Tibial nerve (tissue), 4 donors: ENCODE measurements at regions not wholly inside any gene's neighbourhood (a gene's known extent, or its start where the extent isn't known, plus 50 kb on each side); places are given as distances from the start of the nearest gene placed in this dataset.

ENCODE experiments used
- DNase-seq, 2 donors: peaks; one replicate each; pipeline ENCODE4 v3.0.0-alpha.2; 2019; ENCODE audit warnings: low spot score in 2 of 2
- H3K27ac ChIP-seq, 4 donors: fragments of 200-600 bp; sonication (generic) in 3 of 4; one replicate each; pipeline ENCODE4 v1.5.1; 2017 to 2019; ENCODE audit warnings: mild to moderate bottlenecking in 1 of 4
- H3K27me3 ChIP-seq, 2 donors: fragments of 200-600 bp; sonication (generic) in 1 of 2; one replicate each; pipeline versions ENCODE4 v1.5.1 to v1.6.0; 2017 to 2019
- H3K36me3 ChIP-seq, 3 donors: fragments of 200-600 bp; sonication (generic); one replicate each; pipeline ENCODE4 v1.5.1; 2018 to 2019
- H3K4me1 ChIP-seq, 4 donors: fragments of 200-600 bp; sonication (generic) in 3 of 4; one replicate each; pipeline ENCODE4 v1.5.1; 2017 to 2019
- H3K4me3 ChIP-seq, 4 donors: fragments of 200-600 bp; sonication (generic) in 3 of 4; one replicate each; pipeline ENCODE4 v1.5.1; 2017 to 2019; ENCODE audit warnings: mild to moderate bottlenecking in 1 of 4, moderate library complexity in 1 of 4
- H3K9me3 ChIP-seq, 4 donors: fragments of 200-600 bp; sonication (generic) in 3 of 4; one replicate each; pipeline ENCODE4 v1.5.1; 2017 to 2019
- EP300 ChIP-seq, 2 donors: sonication (generic); formaldehyde crosslinking; IDR thresholded peaks; one replicate each; pipeline ENCODE4 v1.6.1; 2017; ENCODE audit warnings: antibody characterized with exemption in 2 of 2, mild to moderate bottlenecking in 1 of 2
- POLR2A ChIP-seq, 2 donors: fragments of 450-650 bp; IDR thresholded peaks; one replicate each; pipeline ENCODE4 v1.6.1; 2017; ENCODE audit warnings: antibody characterized with exemption in 2 of 2, mild to moderate bottlenecking in 2 of 2, moderate library complexity in 2 of 2
- WGBS, 2 donors: methylation state at CpG; one replicate each; pipeline ENCODE4 v1.1.5; 2018; 5-methylcytosine and 5-hydroxymethylcytosine counted together
- TF ChIP-seq, protein P1 (sequence below), 5 experiments: fragments of 200-600 bp in 3 of 5; fragments of 450-650 bp in 2 of 5; sonication (generic) in 3 of 5; IDR thresholded peaks; one replicate each; pipeline ENCODE4 v1.5.1; 2016 to 2019; ENCODE audit warnings: antibody characterized with exemption in 5 of 5, mild to moderate bottlenecking in 3 of 5, moderate library complexity in 2 of 5

DNA sequence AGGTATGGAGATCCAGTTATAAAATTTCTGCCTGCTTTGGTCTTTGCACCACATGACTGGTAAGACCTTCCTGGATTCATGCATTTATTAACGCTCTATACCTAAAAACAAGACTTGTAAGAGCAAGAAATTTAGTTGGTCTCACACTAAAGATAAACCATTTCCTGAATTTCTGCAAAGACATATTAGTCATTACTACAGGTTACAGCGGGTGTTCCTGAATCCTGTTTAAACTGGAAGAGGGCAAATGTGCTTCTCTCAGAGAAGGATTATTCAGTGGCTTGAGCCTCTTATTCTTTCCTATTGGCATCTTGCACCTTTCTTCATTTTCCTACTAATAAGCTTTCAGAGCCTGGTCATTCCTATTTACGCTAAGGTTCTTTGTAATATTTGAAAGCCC is 397.6 kb upstream of the TENM3 start:
- TF ChIP-seq, protein P1, sequence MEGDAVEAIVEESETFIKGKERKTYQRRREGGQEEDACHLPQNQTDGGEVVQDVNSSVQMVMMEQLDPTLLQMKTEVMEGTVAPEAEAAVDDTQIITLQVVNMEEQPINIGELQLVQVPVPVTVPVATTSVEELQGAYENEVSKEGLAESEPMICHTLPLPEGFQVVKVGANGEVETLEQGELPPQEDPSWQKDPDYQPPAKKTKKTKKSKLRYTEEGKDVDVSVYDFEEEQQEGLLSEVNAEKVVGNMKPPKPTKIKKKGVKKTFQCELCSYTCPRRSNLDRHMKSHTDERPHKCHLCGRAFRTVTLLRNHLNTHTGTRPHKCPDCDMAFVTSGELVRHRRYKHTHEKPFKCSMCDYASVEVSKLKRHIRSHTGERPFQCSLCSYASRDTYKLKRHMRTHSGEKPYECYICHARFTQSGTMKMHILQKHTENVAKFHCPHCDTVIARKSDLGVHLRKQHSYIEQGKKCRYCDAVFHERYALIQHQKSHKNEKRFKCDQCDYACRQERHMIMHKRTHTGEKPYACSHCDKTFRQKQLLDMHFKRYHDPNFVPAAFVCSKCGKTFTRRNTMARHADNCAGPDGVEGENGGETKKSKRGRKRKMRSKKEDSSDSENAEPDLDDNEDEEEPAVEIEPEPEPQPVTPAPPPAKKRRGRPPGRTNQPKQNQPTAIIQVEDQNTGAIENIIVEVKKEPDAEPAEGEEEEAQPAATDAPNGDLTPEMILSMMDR (IDR thresholded peaks at IDR 0.05): no peak
- TF ChIP-seq EP300 (IDR thresholded peaks at IDR 0.05) (no peak), POLR2A (IDR thresholded peaks at IDR 0.05) (no peak)
- WGBS, 2 donors: 91 to 96% methylated on average over 3 of the region's 3 CpGs
- H3K4me3 ChIP-seq: no peak overlapping the region
- no peak for DNase-seq
- no peaks in the 10 kb centered on the region for H3K9me3 ChIP-seq
- no peak overlapping the region for H3K27ac ChIP-seq
- H3K27me3 ChIP-seq: no peaks in the 10 kb centered on the region
- no peaks in the 10 kb centered on the region for H3K4me1 ChIP-seq
- no peaks in the 10 kb centered on the region for H3K36me3 ChIP-seq

- no peaks in the 10 kb centered on the region for H3K36me3 ChIP-seq
- TF ChIP-seq POLR2A (IDR thresholded peaks at IDR 0.05) (no peak), EP300 (IDR thresholded peaks at IDR 0.05) (no peak)
- TF ChIP-seq, protein P1 (IDR thresholded peaks at IDR 0.05): no peak
- no peak overlapping the region for H3K4me3 ChIP-seq
- no peaks in the 10 kb centered on the region for H3K9me3 ChIP-seq
- 69 to 79% methylated on average over 4 of the region's 4 CpGs for WGBS, 2 donors
- H3K4me1 ChIP-seq: no peaks in the 10 kb centered on the region
- no peak overlapping the region for H3K27ac ChIP-seq
- no peaks in the 10 kb centered on the region for H3K27me3 ChIP-seq
- DNase-seq: no peak
These were observed 396.3 kb upstream of the TENM3 start for GRCh38 chr4:181846934-181847333.

- TF ChIP-seq, protein P1 (IDR thresholded peaks at IDR 0.05): no peak
- TF ChIP-seq POLR2A (IDR thresholded peaks at IDR 0.05) (no peak), EP300 (IDR thresholded peaks at IDR 0.05) (no peak)
- 88 to 91% methylated on average over 6 of the region's 6 CpGs for WGBS, 2 donors
- Histone ChIP-seq H3K27ac (no peak overlapping the region), H3K9me3 (no peaks in the 10 kb centered on the region), H3K27me3 (no peaks in the 10 kb centered on the region), H3K4me3 (no peak overlapping the region), H3K36me3 (no peaks in the 10 kb centered on the region), H3K4me1 (no peaks in the 10 kb centered on the region)
- DNase-seq: no peak
These were observed 394.8 kb upstream of the TENM3 start for GRCh38 chr4:181848357-181848756.

- H3K9me3 ChIP-seq: no peaks in the 10 kb centered on the region
- TF ChIP-seq POLR2A (IDR thresholded peaks at IDR 0.05): no peak
- no peak for TF ChIP-seq EP300 (IDR thresholded peaks at IDR 0.05)
- TF ChIP-seq, protein P1 (IDR thresholded peaks at IDR 0.05): no peak
- no peak for DNase-seq
- H3K27me3 ChIP-seq: no peaks in the 10 kb centered on the region
- WGBS, 2 donors: 81 to 87% methylated on average over 2 of the region's 2 CpGs
- no peaks in the 10 kb centered on the region for H3K36me3 ChIP-seq
- H3K4me1 ChIP-seq: no peaks in the 10 kb centered on the region
- H3K27ac ChIP-seq: no peak overlapping the region
- H3K4me3 ChIP-seq: no peak overlapping the region
These were observed 393.7 kb upstream of the TENM3 start for GRCh38 chr4:181849472-181849871.

DNA sequence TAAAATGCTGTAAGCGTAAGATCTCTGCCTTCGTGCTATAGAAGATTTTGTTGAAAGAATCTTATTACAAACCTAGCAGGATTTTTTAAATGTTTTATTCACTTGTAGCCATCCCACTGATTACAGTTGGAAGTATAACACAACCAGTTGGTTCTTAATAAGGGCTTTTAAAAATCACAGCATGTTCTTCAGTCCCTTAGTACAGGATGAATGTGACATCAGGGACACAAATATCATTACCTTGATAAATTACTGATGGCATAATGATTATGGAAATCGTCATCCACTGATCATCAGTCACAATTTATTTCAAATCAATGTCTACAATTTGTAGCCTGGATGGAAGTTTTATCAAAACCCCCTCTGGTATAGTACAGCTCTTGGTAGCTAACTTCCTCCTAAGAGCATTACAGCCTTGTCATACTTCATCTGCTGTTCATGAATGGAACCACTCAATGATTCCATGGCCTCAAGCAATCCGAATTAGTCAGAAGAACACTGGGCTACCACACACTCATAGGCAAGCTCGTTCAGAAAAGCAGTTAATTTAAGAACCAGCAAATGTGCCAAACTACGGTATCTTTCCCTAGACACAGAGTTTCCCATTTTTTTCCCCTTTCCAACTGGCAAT is 389.2 kb upstream of the TENM3 start:
- no peaks in the 10 kb centered on the region for H3K9me3 ChIP-seq
- TF ChIP-seq EP300 (IDR thresholded peaks at IDR 0.05) (no peak), POLR2A (IDR thresholded peaks at IDR 0.05) (no peak)
- TF ChIP-seq, protein P1 (IDR thresholded peaks at IDR 0.05): no peak
- no peak overlapping the region for H3K4me3 ChIP-seq
- no peak overlapping the region for H3K27ac ChIP-seq
- no peaks in the 10 kb centered on the region for H3K36me3 ChIP-seq
- DNase-seq: no peak
- no peaks in the 10 kb centered on the region for H3K4me1 ChIP-seq
- 72 to 75% methylated on average over 6 of the region's 6 CpGs for WGBS, 2 donors
- no peaks in the 10 kb centered on the region for H3K27me3 ChIP-seq
